BE2C (cell line): ENCODE measurements at regions not wholly inside any gene's neighbourhood (a gene's known extent, or its start where the extent isn't known, plus 50 kb on each side); places are given as distances from the start of the nearest gene placed in this dataset.

Experiments
- DNase-seq: peaks from one replicate; pipeline ENCODE4 v3.0.0-alpha.2; 2020
- H3K27me3 ChIP-seq: fragments of 250-450 bp; sonication (Bioruptor Pico); 2 replicates; pipeline ENCODE4 v1.5.1; 2020; ENCODE audit warnings: mild to moderate bottlenecking
- H3K36me3 ChIP-seq: fragments of 250-450 bp; sonication (Bioruptor Pico); 2 replicates; pipeline ENCODE4 v1.5.1; 2020; ENCODE audit warnings: mild to moderate bottlenecking
- H3K4me1 ChIP-seq: fragments of 250-450 bp; sonication (Bioruptor Pico); 2 replicates; pipeline ENCODE4 v1.5.1; 2020
- H3K4me3 ChIP-seq: 2 replicates; pipeline ENCODE4 v1.5.1; 2011; ENCODE audit warnings: low read depth, low read length
- H3K9me3 ChIP-seq: fragments of 250-450 bp; sonication (Bioruptor Pico); 2 replicates; pipeline ENCODE4 v1.5.1; 2020
- CTCF ChIP-seq: IDR thresholded peaks from 2 replicates; pipeline ENCODE4 v1.5.1; 2012; ENCODE audit warnings: mild to moderate bottlenecking, low read depth, low read length

DNA sequence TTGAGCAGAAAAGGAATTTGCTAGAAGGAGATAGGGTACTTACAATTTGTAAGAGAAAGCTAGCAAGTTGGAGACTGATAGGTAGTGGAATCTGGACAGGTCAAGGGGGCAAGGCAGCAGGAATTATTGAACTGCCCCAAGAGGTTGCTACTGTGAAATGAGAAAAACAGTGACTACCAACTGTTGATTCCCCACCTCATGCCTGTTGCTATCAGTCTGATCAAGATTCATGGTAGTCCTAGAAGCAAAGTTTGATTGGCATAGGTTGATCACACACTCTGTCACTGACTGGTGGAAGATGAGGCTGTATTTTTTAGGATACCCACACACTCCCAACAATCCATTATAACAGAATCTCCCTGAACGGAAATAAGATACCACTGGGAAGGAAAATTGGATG, 89.4 kb upstream of the IGF1 start:
- no peak for DNase-seq
- Histone ChIP-seq H3K9me3 (no peaks in the 10 kb centered on the region), H3K4me3 (no peak overlapping the region), H3K27me3 (no peaks in the 10 kb centered on the region), H3K36me3 (no peaks in the 10 kb centered on the region), H3K4me1 (no peaks in the 10 kb centered on the region)
- no peak for TF ChIP-seq CTCF

- TF ChIP-seq CTCF: no peak
- no peaks in the 10 kb centered on the region for H3K9me3 ChIP-seq
- DNase-seq: no peak
- no peak overlapping the region for H3K4me3 ChIP-seq
- no peaks in the 10 kb centered on the region for H3K4me1 ChIP-seq
- no peaks in the 10 kb centered on the region for H3K27me3 ChIP-seq
- H3K36me3 ChIP-seq: no peaks in the 10 kb centered on the region
These were observed 87.9 kb upstream of the IGF1 start for GRCh38 chr12:102568276-102568675.

DNA sequence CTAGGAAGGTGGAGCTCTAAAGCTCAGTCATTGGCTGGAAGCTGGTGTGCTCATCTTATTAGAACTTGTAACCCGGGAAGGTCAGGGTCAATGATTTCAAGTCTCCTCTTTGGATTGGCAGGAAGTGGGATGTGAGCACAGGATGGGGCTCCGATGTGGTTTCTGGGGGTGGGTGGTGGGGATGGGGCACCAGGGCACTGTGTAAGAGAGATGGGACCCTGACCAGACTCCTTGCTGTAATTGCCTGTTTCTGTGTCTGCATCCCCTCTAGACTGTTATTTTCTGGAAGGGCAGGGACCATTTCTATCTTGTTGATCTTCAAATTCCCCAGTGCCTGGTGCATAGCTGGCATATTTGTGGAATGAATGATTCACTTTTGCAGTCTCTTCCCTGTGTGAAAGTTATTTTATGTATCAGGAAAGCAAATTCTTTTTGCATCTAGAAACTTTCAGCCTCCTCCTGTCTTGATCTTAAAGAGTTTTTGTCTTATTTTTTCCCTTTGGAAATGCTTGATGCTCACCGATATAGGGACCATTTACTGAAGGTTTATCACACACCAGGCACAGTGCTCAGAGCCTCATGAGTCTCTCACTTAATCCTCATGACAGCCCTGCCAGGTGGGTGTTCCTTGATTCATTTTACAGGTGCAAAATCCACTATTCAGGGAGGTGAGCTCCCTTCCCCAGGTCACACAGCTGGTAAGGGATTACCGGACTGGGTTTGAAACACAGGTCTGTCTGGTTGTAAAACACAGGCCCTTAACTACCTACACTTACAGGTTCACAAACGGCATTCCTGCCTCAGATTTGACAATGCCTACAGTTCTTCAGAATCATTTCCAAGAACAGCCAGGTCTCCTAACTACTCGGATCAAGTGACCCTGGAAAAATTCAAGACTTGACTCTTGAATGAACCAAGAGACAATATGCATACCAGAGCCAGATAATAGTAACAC, 86.9 kb upstream of the IGF1 start:
- Histone ChIP-seq H3K36me3 (no peaks in the 10 kb centered on the region), H3K4me3 (no peak overlapping the region), H3K9me3 (no peaks in the 10 kb centered on the region), H3K4me1 (no peaks in the 10 kb centered on the region), H3K27me3 (no peaks in the 10 kb centered on the region)
- no peak for TF ChIP-seq CTCF
- DNase-seq: no peak

- Histone ChIP-seq H3K4me3 (no peak overlapping the region), H3K27me3 (no peaks in the 10 kb centered on the region), H3K36me3 (no peaks in the 10 kb centered on the region), H3K4me1 (no peaks in the 10 kb centered on the region), H3K9me3 (no peaks in the 10 kb centered on the region)
- TF ChIP-seq CTCF: no peak
- no peak for DNase-seq
These were observed 85.2 kb upstream of the IGF1 start for GRCh38 chr12:102565555-102565954.

- H3K4me1 ChIP-seq: no peaks in the 10 kb centered on the region
- no peak for TF ChIP-seq CTCF
- no peaks in the 10 kb centered on the region for H3K36me3 ChIP-seq
- H3K27me3 ChIP-seq: no peaks in the 10 kb centered on the region
- no peak overlapping the region for H3K4me3 ChIP-seq
- H3K9me3 ChIP-seq: no peaks in the 10 kb centered on the region
- DNase-seq: no peak
These were observed 83.7 kb upstream of the IGF1 start for GRCh38 chr12:102564026-102564425.

DNA sequence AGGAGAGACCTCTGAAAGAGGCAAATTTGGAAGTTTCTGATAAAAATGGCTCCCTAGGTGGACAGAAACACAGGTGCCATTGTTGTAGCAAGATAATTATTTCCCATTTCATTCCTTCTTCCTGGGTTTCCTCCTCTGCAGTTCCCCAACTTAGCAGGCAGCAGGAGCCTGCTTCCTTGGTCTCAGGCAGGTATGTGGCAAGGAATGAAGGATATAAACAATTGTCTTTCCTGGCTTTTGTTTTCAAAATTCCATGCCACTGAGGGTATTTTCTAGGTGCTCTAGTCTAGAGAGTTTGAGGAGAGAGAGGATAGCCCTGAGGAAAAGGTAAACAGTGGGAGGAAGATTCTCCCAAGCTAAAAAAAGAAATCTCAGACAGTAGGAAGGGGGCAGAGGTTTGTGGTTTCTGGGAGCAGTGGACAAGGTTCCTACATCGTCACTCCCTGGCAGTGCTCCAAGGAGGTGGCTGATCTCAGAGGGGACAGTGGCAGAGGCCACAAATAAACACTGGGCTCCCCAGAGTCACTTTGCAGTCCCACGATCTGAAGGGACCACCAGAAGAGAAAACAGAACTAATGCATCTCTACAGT, 82.6 kb upstream of the IGF1 start:
- Histone ChIP-seq H3K9me3 (no peaks in the 10 kb centered on the region), H3K36me3 (no peaks in the 10 kb centered on the region), H3K4me1 (no peaks in the 10 kb centered on the region), H3K4me3 (no peak overlapping the region), H3K27me3 (no peaks in the 10 kb centered on the region)
- no peak for DNase-seq
- no peak for TF ChIP-seq CTCF
